SK-N-SH (cell line): ENCODE measurements at regions not wholly inside any gene's neighbourhood (a gene's known extent, or its start where the extent isn't known, plus 50 kb on each side); places are given as distances from the start of the nearest gene placed in this dataset.

ENCODE experiments used
- EZH2phosphoT487 ChIP-seq: fragments of 200-600 bp; sonication (generic); IDR thresholded peaks from 2 replicates; pipeline ENCODE4 v1.6.1; 2017; ENCODE audit warnings: low read depth, mixed run types, mild to moderate bottlenecking, antibody characterized with exemption, moderate library complexity, borderline replicate concordance
- FOXJ3 ChIP-seq: sonication (generic); formaldehyde crosslinking; IDR thresholded peaks from 2 replicates; pipeline ENCODE4 v1.5.1; 2020; ENCODE audit warnings: mild to moderate bottlenecking, missing genetic modification reagents
- IRF3 ChIP-seq: fragments of 150-350 bp; IDR thresholded peaks from 2 replicates; pipeline ENCODE4 v1.6.1; 2016; ENCODE audit warnings: mild to moderate bottlenecking, low read depth, low read length
- NFIC ChIP-seq: IDR thresholded peaks from 2 replicates; pipeline ENCODE4 v1.4.0; 2012; ENCODE audit warnings: borderline replicate concordance
- PBX3 ChIP-seq: IDR thresholded peaks from 2 replicates; pipeline ENCODE4; 2012
- POLR2AphosphoS5 ChIP-seq: IDR thresholded peaks from 2 replicates; pipeline ENCODE4 v1.6.1; 2012; ENCODE audit warnings: low read depth, low read length
- RCOR1 ChIP-seq: fragments of 150-350 bp; IDR thresholded peaks from 2 replicates; pipeline ENCODE4 v1.6.1; 2017; ENCODE audit warnings: antibody characterized with exemption, low read length
- REST ChIP-seq: IDR thresholded peaks from 2 replicates; pipeline ENCODE4 v1.6.1; 2012; ENCODE audit warnings: mild to moderate bottlenecking, low read depth, low read length, moderate library complexity
- SIN3A ChIP-seq: IDR thresholded peaks from 2 replicates; pipeline ENCODE4 v1.6.1; 2012; ENCODE audit warnings: low read depth, mild to moderate bottlenecking, low read length, moderate library complexity, borderline replicate concordance
- TAF1 ChIP-seq: IDR thresholded peaks from 2 replicates; pipeline ENCODE4 v1.6.1; 2012; ENCODE audit warnings: low read depth, mild to moderate bottlenecking, low read length, moderate library complexity, borderline replicate concordance
- TF ChIP-seq, protein P1 (sequence below): fragments of 200-600 bp; sonication (generic); IDR thresholded peaks from 2 replicates; pipeline ENCODE4 v1.6.1; 2017; ENCODE audit warnings: antibody characterized with exemption, mild to moderate bottlenecking, moderate library complexity

DNA sequence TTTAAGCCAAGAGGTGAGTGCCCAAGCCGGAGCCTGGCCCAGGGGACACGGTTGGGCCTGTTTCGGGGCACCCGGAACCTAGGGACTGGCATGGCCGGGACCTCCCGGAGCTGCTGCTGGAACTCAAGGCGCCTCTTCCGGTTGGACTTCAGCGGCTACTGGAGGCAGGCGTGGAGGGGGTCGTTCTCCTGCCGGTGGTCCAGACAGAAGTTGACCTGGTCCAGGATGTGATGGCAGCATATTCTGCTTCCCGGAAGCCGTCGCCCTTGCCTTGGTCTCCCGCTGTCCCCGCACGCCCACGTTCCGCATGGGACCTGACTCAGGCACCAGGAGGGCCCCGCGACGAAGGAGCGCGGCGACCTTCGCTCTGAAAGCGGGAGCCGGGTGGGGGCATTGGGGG, 240.8 kb downstream of the FOXA2 start:
- TF ChIP-seq, protein P1, sequence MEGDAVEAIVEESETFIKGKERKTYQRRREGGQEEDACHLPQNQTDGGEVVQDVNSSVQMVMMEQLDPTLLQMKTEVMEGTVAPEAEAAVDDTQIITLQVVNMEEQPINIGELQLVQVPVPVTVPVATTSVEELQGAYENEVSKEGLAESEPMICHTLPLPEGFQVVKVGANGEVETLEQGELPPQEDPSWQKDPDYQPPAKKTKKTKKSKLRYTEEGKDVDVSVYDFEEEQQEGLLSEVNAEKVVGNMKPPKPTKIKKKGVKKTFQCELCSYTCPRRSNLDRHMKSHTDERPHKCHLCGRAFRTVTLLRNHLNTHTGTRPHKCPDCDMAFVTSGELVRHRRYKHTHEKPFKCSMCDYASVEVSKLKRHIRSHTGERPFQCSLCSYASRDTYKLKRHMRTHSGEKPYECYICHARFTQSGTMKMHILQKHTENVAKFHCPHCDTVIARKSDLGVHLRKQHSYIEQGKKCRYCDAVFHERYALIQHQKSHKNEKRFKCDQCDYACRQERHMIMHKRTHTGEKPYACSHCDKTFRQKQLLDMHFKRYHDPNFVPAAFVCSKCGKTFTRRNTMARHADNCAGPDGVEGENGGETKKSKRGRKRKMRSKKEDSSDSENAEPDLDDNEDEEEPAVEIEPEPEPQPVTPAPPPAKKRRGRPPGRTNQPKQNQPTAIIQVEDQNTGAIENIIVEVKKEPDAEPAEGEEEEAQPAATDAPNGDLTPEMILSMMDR, result no peak
- TF ChIP-seq EZH2phosphoT487 (no peak), REST (no peak), SIN3A (no peak), NFIC (no peak), PBX3 (no peak), TAF1 (no peak), IRF3 (no peak), RCOR1 (no peak), FOXJ3 (CRISPR knock-in tag) (no peak), POLR2AphosphoS5 (no peak)
